Medulla oblongata (tissue), 1 donor: ENCODE measurements at regions not wholly inside any gene's neighbourhood (a gene's known extent, or its start where the extent isn't known, plus 50 kb on each side); places are given as distances from the start of the nearest gene placed in this dataset.
"Not testable (repeated sequence)": the region's sequence is repeated elsewhere in the genome, so short reads cannot be mapped to it uniquely, and the experiment has no call there.

Source experiments
- DNase-seq: peaks from one replicate; pipeline ENCODE4 v3.0.0-alpha.2; 2015; ENCODE audit errors: extremely low spot score

- no peak for DNase-seq
Observed at GRCh38 chr11:109934151-109934550, 159.0 kb upstream of the ZC3H12C start.

DNA sequence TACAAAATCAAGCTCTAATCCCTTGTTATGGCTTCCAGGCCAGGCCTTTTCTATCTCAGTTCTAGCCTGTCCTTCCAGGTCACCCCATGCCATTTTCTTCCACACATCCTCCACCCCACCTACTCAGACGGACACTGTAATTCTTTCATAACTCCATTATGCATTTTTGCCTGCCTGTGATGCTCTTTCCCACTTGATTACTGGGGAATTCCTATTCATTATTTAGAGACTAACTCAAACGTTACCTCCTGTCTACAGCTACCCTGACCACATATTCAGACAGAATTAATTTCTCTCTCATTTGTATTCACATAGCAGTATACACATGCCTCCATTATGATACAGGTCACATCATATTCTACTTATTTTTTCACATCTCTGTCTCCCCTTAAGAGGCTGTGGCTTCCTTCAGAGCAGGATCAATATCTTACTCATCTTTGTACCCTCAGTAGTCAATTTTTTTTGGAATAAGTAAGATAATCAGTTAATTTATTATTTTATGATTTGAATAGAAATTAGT lies 156.5 kb upstream of the ZC3H12C start:
- DNase-seq, result no peak

- DNase-seq, result no peak
Observed at GRCh38 chr11:109937968-109938367, 155.2 kb upstream of the ZC3H12C start.

DNA sequence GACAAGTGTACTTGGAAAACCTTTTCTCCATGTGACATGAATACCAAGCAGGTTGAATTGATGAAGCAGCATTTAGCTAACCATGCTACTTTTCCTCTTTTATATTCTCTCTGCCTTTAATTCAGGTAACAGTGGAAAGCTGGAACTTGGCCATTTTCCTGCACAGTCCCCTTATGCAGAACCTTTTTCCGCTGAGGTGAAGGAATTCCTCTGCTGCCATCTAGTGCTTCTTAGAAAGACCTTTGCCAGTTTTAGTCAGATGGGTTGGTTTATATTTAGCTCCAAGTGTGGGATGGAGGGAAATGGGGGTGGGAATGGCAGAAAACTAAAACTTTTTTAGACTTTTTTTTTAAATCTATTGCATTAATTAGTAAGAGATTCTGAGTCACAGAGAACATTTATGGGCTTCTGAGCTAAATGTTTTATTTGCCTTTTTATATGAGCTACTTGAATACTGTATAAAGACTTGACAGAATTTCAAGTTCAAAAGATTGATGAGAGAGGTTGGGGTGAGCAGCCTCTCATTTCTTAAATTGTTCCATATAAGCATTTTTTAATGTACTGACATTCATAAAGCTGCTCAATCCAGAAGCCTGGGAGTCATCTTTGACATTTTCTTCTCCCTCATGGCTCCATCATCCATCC lies 153.9 kb upstream of the ZC3H12C start:
- peak; percentile 78 for DNase-seq

GRCh38 chr11:109940816-109941215 lies 152.4 kb upstream of the ZC3H12C start:
- no peak for DNase-seq

- no peak for DNase-seq
Observed at GRCh38 chr11:109945626-109946321, 147.4 kb upstream of the ZC3H12C start.

DNA sequence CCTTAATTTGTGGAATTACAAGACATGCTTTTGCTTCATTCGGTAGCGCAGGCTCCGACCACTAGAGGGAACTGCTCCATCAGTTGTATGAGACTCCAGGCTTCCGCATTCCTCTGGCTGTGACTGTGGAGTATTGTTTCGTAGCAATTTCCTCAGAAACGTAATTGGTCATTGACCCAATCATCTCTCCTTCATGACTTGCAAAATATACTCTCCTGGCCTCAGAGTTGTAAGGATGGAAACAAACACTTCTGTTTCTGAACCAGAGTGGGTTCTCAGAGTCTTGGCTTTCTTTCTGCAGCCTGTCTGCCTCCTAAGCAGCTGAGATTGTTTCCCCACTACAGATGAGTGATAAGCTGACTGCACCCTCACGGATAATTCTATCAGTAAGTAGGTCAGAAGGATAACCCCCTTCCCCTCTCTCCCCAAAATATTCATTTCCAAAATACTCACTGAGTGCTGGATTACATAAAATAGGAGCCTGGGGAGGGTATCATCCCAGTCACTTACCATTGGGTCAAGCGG lies 146.8 kb upstream of the ZC3H12C start:
- DNase-seq, result peak; percentile 97

DNA sequence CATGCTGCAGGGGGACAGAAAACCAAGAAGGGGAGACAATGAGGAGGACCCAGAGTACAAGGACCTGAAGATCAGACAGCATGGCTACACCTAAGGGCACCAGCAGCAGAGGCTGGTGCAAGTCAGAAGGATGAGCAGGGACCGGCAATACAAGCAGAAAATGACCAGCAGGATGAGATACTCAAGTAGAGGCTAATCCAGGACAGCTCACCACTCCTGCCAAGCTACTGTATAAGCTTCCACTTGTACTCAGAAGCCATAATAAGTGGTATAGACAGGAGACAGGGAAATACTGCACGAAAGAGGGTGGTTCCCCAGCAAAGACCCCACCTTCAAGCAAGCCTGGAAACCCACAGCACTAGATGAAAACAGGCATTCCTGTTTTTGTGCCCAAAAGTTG lies 138.7 kb upstream of the ZC3H12C start:
- DNase-seq, result no peak

DNA sequence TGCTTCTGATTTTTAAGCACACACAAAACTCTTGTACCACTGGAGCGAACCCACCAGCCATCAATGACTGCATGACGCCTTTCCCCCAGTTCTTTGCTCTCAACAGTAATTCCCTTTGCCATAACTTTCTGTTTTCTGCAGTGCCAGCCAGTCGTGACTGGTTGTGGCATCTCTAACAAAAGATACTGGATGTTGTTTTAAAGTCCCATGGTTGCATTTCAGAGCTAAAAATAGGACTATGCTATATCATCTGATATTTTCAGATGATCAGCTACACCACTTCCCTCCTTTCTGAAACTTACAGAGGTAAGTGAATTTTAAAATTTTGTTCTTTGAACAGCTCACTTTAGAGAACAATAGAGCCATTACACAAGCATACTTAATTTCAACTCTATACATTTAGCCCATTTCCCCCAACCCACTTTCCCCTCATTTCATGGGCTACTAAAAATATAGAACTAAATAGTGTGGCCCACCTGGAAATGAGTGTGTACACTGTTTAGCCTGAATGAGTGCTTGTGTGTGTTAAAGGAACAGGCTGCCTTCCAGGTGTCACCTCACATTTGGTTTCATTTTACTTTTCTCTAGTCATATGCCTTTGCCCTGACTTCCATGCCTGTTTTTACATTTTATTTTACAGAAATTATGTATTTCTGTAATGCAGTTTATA lies 136.9 kb upstream of the ZC3H12C start:
- DNase-seq, result no peak

- no peak for DNase-seq
Observed at GRCh38 chr11:109957000-109957399, 136.2 kb upstream of the ZC3H12C start.

GRCh38 chr11:109957601-109958000 lies 135.6 kb upstream of the ZC3H12C start:
- DNase-seq, result no peak

DNA sequence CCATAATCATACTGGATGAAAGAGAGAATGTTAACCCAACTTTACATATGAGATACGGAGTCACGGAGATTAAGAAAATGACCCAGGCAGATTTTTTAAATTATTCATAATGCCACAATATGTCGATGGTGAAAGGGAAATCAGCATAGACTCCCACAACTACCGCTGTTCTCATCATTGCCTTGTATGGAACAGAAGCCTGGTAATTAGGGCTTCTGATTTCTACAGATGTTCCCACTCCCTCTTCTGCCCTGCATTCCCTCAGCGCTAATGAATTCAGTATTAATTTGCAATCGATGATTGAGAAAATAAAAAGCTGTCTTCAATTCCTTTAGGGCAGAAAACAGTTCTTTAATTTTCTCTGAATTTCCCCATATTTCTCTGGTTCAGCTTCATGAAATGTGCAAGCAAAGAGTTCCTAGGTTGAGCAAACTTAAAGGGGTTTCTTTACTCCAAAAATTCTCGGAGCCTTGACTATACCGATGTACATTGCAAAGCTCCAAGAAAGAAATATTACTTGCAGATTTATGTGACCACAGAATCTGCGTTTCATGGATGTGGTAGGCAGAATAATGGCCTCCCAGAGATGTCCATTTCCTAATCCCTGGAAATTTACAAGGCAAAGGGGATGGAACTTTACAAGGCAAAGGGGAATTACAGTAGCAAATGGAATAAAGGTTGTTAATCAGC lies 134.9 kb upstream of the ZC3H12C start:
- no peak for DNase-seq

- no peak for DNase-seq
Observed at GRCh38 chr11:109958821-109959166, 134.4 kb upstream of the ZC3H12C start.

- peak; percentile 64 for DNase-seq
Observed at GRCh38 chr11:109960831-109961230, 132.4 kb upstream of the ZC3H12C start.

GRCh38 chr11:109961261-109961660 lies 131.9 kb upstream of the ZC3H12C start:
- DNase-seq, result no peak

DNA sequence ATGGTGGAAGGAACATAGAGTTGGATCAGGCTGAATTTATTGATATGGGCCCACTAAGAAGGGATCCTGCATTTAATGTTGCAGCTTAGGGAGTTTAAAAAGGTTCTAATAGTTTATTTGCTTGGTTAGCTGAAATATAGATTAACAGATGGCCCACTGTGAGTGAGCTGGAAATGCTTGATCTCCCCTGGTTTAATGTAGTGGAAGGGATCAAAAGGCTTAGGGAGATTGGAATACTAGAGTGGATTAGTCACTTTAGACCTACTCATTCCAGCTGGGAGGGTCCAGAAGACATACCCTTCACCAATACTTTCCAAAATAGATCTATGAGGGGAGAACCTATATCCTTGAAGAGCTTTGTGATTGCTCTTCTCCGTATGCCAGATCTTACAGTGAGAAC lies 130.1 kb upstream of the ZC3H12C start:
- no peak for DNase-seq

DNA sequence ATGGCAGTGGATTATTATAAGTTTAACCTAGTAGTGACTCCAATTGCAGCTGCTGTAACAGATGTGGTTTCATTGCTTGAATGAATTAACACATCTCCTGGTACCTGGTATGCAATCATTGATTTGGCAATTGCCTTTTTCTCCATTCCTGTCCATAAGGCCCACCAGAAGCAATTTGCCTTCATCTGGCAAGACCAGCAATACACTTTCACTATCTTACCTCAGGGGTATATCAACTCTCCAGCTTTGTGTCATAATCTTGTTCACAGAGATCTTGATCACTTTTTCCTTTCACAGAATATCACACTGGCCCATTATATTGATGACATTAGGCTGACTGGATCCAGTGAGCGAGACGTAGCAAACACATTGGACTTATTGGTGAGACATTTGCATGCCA lies 128.7 kb upstream of the ZC3H12C start:
- DNase-seq, result no peak

- DNase-seq, result not testable (repeated sequence)
Observed at GRCh38 chr11:109965445-109965844, 127.7 kb upstream of the ZC3H12C start.

- DNase-seq, result not testable (repeated sequence)
Observed at GRCh38 chr11:109965926-109966325, 127.3 kb upstream of the ZC3H12C start.

DNA sequence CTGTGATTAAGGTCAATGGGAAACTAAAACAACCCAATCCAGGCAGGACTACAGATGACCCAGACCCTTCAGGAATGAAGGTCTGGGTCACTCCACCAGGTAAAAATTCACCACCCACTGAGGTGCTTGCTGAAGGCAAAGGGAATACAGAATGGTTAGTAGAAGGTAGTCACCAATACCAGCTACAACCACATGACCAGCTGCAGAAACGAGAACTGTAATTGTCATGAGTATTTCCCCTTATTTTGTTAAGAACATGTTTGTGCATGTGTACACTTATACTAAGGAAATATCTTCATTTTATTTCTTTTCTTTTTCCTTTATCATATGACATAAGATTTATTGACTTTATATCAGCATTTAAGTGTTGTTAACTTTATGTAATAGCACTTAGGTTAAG lies 126.1 kb upstream of the ZC3H12C start:
- not testable (repeated sequence) for DNase-seq

DNA sequence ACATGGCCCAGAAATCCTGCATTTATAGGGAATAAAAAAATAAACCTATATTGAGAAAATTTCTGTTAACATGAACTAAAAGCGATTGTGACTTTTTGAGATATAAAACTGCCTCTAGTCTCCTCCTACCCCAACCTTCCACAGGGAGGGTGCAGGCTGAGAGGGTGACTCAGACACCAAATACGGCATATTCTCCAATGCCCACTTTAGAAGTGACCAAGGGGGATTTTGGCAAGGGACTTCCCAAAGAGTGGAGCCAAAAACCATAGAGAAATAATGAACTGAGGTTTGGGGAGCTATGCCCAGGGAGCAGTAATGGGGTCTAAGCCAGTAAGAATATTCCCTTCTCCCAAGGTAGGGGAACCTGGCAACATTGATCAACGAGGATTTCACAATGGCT lies 124.9 kb upstream of the ZC3H12C start:
- DNase-seq, result no peak

DNA sequence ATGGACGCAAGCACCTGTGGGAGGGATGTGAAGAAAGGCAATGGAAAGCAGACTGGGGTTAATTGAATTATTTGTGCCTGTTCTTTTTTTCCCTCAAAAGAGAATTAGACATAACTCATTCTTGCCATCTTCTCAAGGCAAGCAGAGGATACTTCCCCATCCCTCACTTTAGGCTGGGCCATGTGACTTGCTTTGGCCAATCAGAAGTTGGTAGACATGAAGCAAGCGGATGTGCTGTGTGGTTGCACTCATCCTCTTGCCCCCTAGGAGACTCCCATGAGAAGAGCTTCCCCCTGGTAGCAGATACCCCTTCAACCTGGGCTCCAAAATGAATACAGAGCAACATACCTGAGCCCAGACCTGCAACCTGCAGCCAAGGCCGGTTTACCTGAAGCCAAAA lies 124.4 kb upstream of the ZC3H12C start:
- DNase-seq, result no peak
